C4-2B (cell line): ENCODE measurements at regions not wholly inside any gene's neighbourhood (a gene's known extent, or its start where the extent isn't known, plus 50 kb on each side); places are given as distances from the start of the nearest gene placed in this dataset.

ENCODE experiments used
- ZFX ChIP-seq: fragments of 450-650 bp; IDR thresholded peaks from 2 replicates; pipeline ENCODE4 v1.6.1; 2017
- TF ChIP-seq, protein P1 (sequence below): fragments of 450-650 bp; conservative IDR thresholded peaks from 2 replicates; pipeline ENCODE4 v1.5.1; 2017; ENCODE audit warnings: mild to moderate bottlenecking

GRCh38 chr18:77992057-77992456 is 742.4 kb downstream of the GALR1 start:
- TF ChIP-seq, protein P1, sequence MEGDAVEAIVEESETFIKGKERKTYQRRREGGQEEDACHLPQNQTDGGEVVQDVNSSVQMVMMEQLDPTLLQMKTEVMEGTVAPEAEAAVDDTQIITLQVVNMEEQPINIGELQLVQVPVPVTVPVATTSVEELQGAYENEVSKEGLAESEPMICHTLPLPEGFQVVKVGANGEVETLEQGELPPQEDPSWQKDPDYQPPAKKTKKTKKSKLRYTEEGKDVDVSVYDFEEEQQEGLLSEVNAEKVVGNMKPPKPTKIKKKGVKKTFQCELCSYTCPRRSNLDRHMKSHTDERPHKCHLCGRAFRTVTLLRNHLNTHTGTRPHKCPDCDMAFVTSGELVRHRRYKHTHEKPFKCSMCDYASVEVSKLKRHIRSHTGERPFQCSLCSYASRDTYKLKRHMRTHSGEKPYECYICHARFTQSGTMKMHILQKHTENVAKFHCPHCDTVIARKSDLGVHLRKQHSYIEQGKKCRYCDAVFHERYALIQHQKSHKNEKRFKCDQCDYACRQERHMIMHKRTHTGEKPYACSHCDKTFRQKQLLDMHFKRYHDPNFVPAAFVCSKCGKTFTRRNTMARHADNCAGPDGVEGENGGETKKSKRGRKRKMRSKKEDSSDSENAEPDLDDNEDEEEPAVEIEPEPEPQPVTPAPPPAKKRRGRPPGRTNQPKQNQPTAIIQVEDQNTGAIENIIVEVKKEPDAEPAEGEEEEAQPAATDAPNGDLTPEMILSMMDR = no peak
- TF ChIP-seq ZFX = no peak
